GM23338 (cell line): ENCODE measurements at regions not wholly inside any gene's neighbourhood (a gene's known extent, or its start where the extent isn't known, plus 50 kb on each side); places are given as distances from the start of the nearest gene placed in this dataset.

Experiments used
- ATAC-seq: fragments of 200-7000 bp; cut with Tn5 transposase; 3 replicates; pipeline ENCODE4 v1.9.1; 2020
- DNase-seq: peaks from one replicate; pipeline ENCODE4 v3.0.0-alpha.2; 2015; ENCODE audit warnings: low spot score
- H2AFZ ChIP-seq: fragments of 200-600 bp; sonication (generic); 2 replicates; pipeline ENCODE4 v1.8.0; 2016; ENCODE audit warnings: antibody characterized with exemption, mild to moderate bottlenecking, moderate library complexity
- H3F3A ChIP-seq: fragments of 200-600 bp; sonication (generic); replicated peaks from 2 replicates; pipeline ENCODE4 v1.8.0; 2017; ENCODE audit warnings: antibody characterized with exemption, mixed run types, low read depth
- H3K27ac ChIP-seq: fragments of 200-600 bp; sonication (generic); 2 replicates; pipeline ENCODE4 v1.6.1; 2016; ENCODE audit warnings: low read depth
- H3K27me3 ChIP-seq: fragments of 200-600 bp; sonication (generic); 2 replicates; pipeline ENCODE4 v1.8.0; 2016; ENCODE audit warnings: mild to moderate bottlenecking, mixed run types, moderate library complexity; ENCODE audit not compliant: insufficient read depth
- H3K36me3 ChIP-seq: fragments of 200-600 bp; sonication (generic); 2 replicates; pipeline ENCODE4 v1.8.0; 2016; ENCODE audit warnings: mild to moderate bottlenecking; ENCODE audit not compliant: insufficient read depth
- H3K4me1 ChIP-seq: fragments of 200-600 bp; sonication (generic); 2 replicates; pipeline ENCODE4 v1.8.0; 2016; ENCODE audit warnings: mild to moderate bottlenecking, moderate library complexity; ENCODE audit not compliant: insufficient read depth
- H3K4me2 ChIP-seq: fragments of 200-600 bp; sonication (generic); 2 replicates; pipeline ENCODE4 v1.7.1; 2017; ENCODE audit warnings: mixed run types
- H3K4me3 ChIP-seq: fragments of 200-600 bp; sonication (generic); 2 replicates; pipeline ENCODE4 v1.6.1; 2016; ENCODE audit warnings: mixed run types
- H3K79me2 ChIP-seq: fragments of 200-600 bp; sonication (generic); replicated peaks from 2 replicates; pipeline ENCODE4 v1.8.0; 2017; ENCODE audit warnings: mild to moderate bottlenecking; ENCODE audit not compliant: insufficient read depth
- H3K9me2 ChIP-seq: fragments of 200-600 bp; sonication (generic); 2 replicates; pipeline ENCODE4 v1.8.0; 2017; ENCODE audit not compliant: insufficient read depth
- H4K20me1 ChIP-seq: fragments of 200-600 bp; sonication (generic); replicated peaks from 2 replicates; pipeline ENCODE4 v1.8.0; 2017; ENCODE audit warnings: mild to moderate bottlenecking; ENCODE audit not compliant: insufficient read depth
- H3K27ac Mint-ChIP-seq: 2 replicates; pipeline ENCODE4 v1.8.0; 2020; ENCODE audit warnings: inconsistent platforms, mild to moderate bottlenecking, moderate library complexity, mixed read lengths
- H3K27me3 Mint-ChIP-seq: 3 replicates; pipeline ENCODE4 v1.8.0; 2022; ENCODE audit warnings: low read depth, mild to moderate bottlenecking, moderate library complexity, mixed read lengths, inconsistent platforms; ENCODE audit not compliant: insufficient read depth, poor library complexity
- H3K36me3 Mint-ChIP-seq: 3 replicates; pipeline ENCODE4 v1.8.0; 2021; ENCODE audit warnings: low read depth, mild to moderate bottlenecking, inconsistent platforms, moderate library complexity, mixed read lengths
- H3K4me1 Mint-ChIP-seq: 3 replicates; pipeline ENCODE4 v1.8.0; 2020; ENCODE audit warnings: mild to moderate bottlenecking, inconsistent platforms, mixed read lengths
- H3K4me3 Mint-ChIP-seq: 3 replicates; pipeline ENCODE4 v1.8.0; 2021; ENCODE audit warnings: moderate library complexity, mild to moderate bottlenecking, inconsistent platforms, mixed read lengths
- H3K9me3 Mint-ChIP-seq: 3 replicates; pipeline ENCODE4 v1.8.0; 2020; ENCODE audit warnings: moderate library complexity, mild to moderate bottlenecking, inconsistent platforms, mixed read lengths
- CREB1 ChIP-seq: fragments of 250-450 bp; sonication (Bioruptor Pico); IDR thresholded peaks from 2 replicates; pipeline ENCODE4 v1.5.0; 2020; ENCODE audit warnings: low read depth, mild to moderate bottlenecking, moderate library complexity
- ETS1 ChIP-seq: IDR thresholded peaks from 2 replicates; pipeline ENCODE4 v1.6.1; 2016; ENCODE audit warnings: antibody characterized with exemption
- EZH2 ChIP-seq: fragments of 200-600 bp; sonication (generic); IDR thresholded peaks from one replicate; pipeline ENCODE4 v1.8.0; 2017; ENCODE audit warnings: antibody characterized with exemption, mild to moderate bottlenecking, low read depth; ENCODE audit not compliant: unreplicated experiment
- EZH2phosphoT487 ChIP-seq: fragments of 200-600 bp; sonication (generic); IDR thresholded peaks from one replicate; pipeline ENCODE4 v1.8.1; 2018; ENCODE audit warnings: antibody characterized with exemption; ENCODE audit not compliant: unreplicated experiment
- JUNB ChIP-seq: IDR thresholded peaks from one replicate; pipeline ENCODE4 v1.6.1; 2016; ENCODE audit warnings: antibody characterized with exemption; ENCODE audit not compliant: unreplicated experiment
- NANOG ChIP-seq: IDR thresholded peaks from 2 replicates; pipeline ENCODE4 v1.6.1; 2016; ENCODE audit warnings: antibody characterized with exemption, borderline replicate concordance
- POLR2AphosphoS5 ChIP-seq: IDR thresholded peaks from 2 replicates; pipeline ENCODE4 v1.6.1; 2016; ENCODE audit warnings: antibody characterized with exemption, low read depth
- STAT1 ChIP-seq: IDR thresholded peaks from one replicate; pipeline ENCODE4 v1.6.1; 2016; ENCODE audit warnings: antibody characterized with exemption; ENCODE audit not compliant: unreplicated experiment
- ZNF114 ChIP-seq: fragments of 250-450 bp; sonication (Bioruptor Pico); IDR thresholded peaks from 2 replicates; pipeline ENCODE4 v1.5.0; 2020; ENCODE audit warnings: mild to moderate bottlenecking, moderate library complexity
- ZNF331 ChIP-seq: fragments of 250-450 bp; sonication (Bioruptor Pico); IDR thresholded peaks from 2 replicates; pipeline ENCODE4 v1.5.0; 2020; ENCODE audit warnings: low read depth, mild to moderate bottlenecking, moderate library complexity
- TF ChIP-seq, protein P1 (sequence below): IDR thresholded peaks from one replicate; pipeline ENCODE4 v1.6.1; 2018; ENCODE audit warnings: antibody characterized with exemption; ENCODE audit not compliant: unreplicated experiment
- TF ChIP-seq, protein P2 (sequence below): fragments of 250-450 bp; sonication (Bioruptor Pico); IDR thresholded peaks from 2 replicates; pipeline ENCODE4 v1.5.0; 2020; ENCODE audit warnings: mild to moderate bottlenecking, moderate library complexity
- TF ChIP-seq, protein P3 (sequence below), 2 experiments: fragments of 200-600 bp in 1 of 2; sonication (generic) in 1 of 2; conservative IDR thresholded peaks; 2 replicates each; pipeline versions ENCODE4 v1.5.1 to v1.6.1; 2016 to 2017; ENCODE audit warnings: antibody characterized with exemption in 2 of 2, low read depth in 2 of 2, mild to moderate bottlenecking in 2 of 2, moderate library complexity in 1 of 2

- no peak overlapping the region for H3K27ac ChIP-seq
Measured at GRCh38 chr10:128687927-128688549, 561.8 kb upstream of the MKI67 start.

More at GRCh38 chr10:128687927-128688549, 561.8 kb upstream of the MKI67 start:
- no peak overlapping the region for H3K4me2 ChIP-seq
- H3K79me2 ChIP-seq: no peaks in the 10 kb centered on the region
- H3K9me2 ChIP-seq: no peaks in the 10 kb centered on the region
- no peaks in the 10 kb centered on the region for H3K4me1 ChIP-seq
- no peak overlapping the region for H2AFZ ChIP-seq
- no peaks in the 10 kb centered on the region for H3K36me3 ChIP-seq
- Mint-ChIP-seq H3K36me3 (no peaks in the 10 kb centered on the region), H3K27ac (no peak overlapping the region), H3K4me3 (no peak overlapping the region), H3K27me3 (peaks cover 6% of the 10 kb centered on the region), H3K4me1 (peaks cover 13% of the 10 kb centered on the region), H3K9me3 (no peaks in the 10 kb centered on the region)
- no peak for ATAC-seq
- no peaks in the 10 kb centered on the region for H4K20me1 ChIP-seq
- TF ChIP-seq, protein P1, sequence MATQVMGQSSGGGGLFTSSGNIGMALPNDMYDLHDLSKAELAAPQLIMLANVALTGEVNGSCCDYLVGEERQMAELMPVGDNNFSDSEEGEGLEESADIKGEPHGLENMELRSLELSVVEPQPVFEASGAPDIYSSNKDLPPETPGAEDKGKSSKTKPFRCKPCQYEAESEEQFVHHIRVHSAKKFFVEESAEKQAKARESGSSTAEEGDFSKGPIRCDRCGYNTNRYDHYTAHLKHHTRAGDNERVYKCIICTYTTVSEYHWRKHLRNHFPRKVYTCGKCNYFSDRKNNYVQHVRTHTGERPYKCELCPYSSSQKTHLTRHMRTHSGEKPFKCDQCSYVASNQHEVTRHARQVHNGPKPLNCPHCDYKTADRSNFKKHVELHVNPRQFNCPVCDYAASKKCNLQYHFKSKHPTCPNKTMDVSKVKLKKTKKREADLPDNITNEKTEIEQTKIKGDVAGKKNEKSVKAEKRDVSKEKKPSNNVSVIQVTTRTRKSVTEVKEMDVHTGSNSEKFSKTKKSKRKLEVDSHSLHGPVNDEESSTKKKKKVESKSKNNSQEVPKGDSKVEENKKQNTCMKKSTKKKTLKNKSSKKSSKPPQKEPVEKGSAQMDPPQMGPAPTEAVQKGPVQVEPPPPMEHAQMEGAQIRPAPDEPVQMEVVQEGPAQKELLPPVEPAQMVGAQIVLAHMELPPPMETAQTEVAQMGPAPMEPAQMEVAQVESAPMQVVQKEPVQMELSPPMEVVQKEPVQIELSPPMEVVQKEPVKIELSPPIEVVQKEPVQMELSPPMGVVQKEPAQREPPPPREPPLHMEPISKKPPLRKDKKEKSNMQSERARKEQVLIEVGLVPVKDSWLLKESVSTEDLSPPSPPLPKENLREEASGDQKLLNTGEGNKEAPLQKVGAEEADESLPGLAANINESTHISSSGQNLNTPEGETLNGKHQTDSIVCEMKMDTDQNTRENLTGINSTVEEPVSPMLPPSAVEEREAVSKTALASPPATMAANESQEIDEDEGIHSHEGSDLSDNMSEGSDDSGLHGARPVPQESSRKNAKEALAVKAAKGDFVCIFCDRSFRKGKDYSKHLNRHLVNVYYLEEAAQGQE: no peak
- TF ChIP-seq EZH2: no peak
- no peak for TF ChIP-seq CREB1 (CRISPR knock-in tag)
- no peak for TF ChIP-seq ETS1
- TF ChIP-seq ZNF114: no peak
- TF ChIP-seq POLR2AphosphoS5: no peak
- TF ChIP-seq ZNF331 (CRISPR knock-in tag): no peak
- TF ChIP-seq STAT1: no peak
- TF ChIP-seq, protein P2, sequence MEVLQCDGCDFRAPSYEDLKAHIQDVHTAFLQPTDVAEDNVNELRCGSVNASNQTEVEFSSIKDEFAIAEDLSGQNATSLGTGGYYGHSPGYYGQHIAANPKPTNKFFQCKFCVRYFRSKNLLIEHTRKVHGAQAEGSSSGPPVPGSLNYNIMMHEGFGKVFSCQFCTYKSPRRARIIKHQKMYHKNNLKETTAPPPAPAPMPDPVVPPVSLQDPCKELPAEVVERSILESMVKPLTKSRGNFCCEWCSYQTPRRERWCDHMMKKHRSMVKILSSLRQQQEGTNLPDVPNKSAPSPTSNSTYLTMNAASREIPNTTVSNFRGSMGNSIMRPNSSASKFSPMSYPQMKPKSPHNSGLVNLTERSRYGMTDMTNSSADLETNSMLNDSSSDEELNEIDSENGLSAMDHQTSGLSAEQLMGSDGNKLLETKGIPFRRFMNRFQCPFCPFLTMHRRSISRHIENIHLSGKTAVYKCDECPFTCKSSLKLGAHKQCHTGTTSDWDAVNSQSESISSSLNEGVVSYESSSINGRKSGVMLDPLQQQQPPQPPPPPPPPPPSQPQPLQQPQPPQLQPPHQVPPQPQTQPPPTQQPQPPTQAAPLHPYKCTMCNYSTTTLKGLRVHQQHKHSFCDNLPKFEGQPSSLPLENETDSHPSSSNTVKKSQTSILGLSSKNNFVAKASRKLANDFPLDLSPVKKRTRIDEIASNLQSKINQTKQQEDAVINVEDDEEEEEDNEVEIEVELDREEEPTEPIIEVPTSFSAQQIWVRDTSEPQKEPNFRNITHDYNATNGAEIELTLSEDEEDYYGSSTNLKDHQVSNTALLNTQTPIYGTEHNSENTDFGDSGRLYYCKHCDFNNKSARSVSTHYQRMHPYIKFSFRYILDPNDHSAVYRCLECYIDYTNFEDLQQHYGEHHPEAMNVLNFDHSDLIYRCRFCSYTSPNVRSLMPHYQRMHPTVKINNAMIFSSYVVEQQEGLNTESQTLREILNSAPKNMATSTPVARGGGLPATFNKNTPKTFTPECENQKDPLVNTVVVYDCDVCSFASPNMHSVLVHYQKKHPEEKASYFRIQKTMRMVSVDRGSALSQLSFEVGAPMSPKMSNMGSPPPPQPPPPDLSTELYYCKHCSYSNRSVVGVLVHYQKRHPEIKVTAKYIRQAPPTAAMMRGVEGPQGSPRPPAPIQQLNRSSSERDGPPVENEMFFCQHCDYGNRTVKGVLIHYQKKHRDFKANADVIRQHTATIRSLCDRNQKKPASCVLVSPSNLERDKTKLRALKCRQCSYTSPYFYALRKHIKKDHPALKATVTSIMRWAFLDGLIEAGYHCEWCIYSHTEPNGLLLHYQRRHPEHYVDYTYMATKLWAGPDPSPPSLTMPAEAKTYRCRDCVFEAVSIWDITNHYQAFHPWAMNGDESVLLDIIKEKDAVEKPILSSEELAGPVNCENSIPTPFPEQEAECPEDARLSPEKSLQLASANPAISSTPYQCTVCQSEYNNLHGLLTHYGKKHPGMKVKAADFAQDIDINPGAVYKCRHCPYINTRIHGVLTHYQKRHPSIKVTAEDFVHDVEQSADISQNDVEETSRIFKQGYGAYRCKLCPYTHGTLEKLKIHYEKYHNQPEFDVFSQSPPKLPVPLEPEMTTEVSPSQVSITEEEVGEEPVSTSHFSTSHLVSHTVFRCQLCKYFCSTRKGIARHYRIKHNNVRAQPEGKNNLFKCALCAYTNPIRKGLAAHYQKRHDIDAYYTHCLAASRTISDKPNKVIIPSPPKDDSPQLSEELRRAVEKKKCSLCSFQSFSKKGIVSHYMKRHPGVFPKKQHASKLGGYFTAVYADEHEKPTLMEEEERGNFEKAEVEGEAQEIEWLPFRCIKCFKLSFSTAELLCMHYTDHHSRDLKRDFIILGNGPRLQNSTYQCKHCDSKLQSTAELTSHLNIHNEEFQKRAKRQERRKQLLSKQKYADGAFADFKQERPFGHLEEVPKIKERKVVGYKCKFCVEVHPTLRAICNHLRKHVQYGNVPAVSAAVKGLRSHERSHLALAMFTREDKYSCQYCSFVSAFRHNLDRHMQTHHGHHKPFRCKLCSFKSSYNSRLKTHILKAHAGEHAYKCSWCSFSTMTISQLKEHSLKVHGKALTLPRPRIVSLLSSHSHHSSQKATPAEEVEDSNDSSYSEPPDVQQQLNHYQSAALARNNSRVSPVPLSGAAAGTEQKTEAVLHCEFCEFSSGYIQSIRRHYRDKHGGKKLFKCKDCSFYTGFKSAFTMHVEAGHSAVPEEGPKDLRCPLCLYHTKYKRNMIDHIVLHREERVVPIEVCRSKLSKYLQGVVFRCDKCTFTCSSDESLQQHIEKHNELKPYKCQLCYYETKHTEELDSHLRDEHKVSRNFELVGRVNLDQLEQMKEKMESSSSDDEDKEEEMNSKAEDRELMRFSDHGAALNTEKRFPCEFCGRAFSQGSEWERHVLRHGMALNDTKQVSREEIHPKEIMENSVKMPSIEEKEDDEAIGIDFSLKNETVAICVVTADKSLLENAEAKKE: no peak
- TF ChIP-seq NANOG: no peak
- TF ChIP-seq, protein P3, sequence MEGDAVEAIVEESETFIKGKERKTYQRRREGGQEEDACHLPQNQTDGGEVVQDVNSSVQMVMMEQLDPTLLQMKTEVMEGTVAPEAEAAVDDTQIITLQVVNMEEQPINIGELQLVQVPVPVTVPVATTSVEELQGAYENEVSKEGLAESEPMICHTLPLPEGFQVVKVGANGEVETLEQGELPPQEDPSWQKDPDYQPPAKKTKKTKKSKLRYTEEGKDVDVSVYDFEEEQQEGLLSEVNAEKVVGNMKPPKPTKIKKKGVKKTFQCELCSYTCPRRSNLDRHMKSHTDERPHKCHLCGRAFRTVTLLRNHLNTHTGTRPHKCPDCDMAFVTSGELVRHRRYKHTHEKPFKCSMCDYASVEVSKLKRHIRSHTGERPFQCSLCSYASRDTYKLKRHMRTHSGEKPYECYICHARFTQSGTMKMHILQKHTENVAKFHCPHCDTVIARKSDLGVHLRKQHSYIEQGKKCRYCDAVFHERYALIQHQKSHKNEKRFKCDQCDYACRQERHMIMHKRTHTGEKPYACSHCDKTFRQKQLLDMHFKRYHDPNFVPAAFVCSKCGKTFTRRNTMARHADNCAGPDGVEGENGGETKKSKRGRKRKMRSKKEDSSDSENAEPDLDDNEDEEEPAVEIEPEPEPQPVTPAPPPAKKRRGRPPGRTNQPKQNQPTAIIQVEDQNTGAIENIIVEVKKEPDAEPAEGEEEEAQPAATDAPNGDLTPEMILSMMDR (conservative IDR thresholded peaks at IDR 0.05; ENCODE audit: low read depth in 2 of 2): no peak
- no peak for TF ChIP-seq EZH2phosphoT487
- no peak for TF ChIP-seq JUNB
- DNase-seq: no peak
- no peak overlapping the region for H3K4me3 ChIP-seq
- H3K27me3 ChIP-seq: no peaks in the 10 kb centered on the region
- H3F3A ChIP-seq: no peaks in the 10 kb centered on the region
